ENCODE measurements at regions not wholly inside any gene's neighbourhood (a gene's known extent, or its start where the extent isn't known, plus 50 kb on each side); places are given as distances from the start of the nearest gene placed in this dataset.

DNA sequence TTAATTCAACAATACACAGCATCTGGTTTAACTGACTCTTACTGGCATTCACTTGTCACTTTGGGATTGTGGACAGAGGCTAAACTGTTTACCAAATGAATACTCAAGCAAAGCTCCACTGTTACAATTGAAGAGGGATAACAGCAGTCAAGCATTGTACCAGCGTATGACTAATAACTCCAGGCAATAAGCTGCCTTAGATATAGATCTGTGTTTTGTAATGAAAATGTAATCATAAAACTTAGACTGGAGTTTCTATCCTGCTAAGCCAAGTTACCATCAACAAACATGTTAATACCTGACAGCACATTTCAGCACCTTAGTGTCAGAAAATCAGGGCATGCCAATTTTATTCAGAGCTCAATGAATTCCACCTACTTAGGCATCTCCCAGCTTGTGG is 889.5 kb downstream of the EPHA4 start:
- TF ChIP-seq, protein P1, sequence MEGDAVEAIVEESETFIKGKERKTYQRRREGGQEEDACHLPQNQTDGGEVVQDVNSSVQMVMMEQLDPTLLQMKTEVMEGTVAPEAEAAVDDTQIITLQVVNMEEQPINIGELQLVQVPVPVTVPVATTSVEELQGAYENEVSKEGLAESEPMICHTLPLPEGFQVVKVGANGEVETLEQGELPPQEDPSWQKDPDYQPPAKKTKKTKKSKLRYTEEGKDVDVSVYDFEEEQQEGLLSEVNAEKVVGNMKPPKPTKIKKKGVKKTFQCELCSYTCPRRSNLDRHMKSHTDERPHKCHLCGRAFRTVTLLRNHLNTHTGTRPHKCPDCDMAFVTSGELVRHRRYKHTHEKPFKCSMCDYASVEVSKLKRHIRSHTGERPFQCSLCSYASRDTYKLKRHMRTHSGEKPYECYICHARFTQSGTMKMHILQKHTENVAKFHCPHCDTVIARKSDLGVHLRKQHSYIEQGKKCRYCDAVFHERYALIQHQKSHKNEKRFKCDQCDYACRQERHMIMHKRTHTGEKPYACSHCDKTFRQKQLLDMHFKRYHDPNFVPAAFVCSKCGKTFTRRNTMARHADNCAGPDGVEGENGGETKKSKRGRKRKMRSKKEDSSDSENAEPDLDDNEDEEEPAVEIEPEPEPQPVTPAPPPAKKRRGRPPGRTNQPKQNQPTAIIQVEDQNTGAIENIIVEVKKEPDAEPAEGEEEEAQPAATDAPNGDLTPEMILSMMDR (IDR thresholded peaks at IDR 0.05) = no peak
- TF ChIP-seq POLR2A (IDR thresholded peaks at IDR 0.05) = no peak

Measured in body of pancreas (tissue), 4 donors.